Endometrium (tissue), 2 donors: ENCODE measurements at regions not wholly inside any gene's neighbourhood (a gene's known extent, or its start where the extent isn't known, plus 50 kb on each side); places are given as distances from the start of the nearest gene placed in this dataset.
"Not testable (repeated sequence)": the region's sequence is repeated elsewhere in the genome, so short reads cannot be mapped to it uniquely, and the experiment has no call there.

Source experiments
- FAIRE-seq: peaks from 2 replicates; lab custom pipeline; 2012; peaks lifted over from hg19 to GRCh38; lab: Jason Lieb, UNC
- donor health status: control.
- donor health status: control.

GRCh38 chr4:81375745-81376144, 96.0 kb downstream of the RASGEF1B start:
- FAIRE-seq, result no peak

DNA sequence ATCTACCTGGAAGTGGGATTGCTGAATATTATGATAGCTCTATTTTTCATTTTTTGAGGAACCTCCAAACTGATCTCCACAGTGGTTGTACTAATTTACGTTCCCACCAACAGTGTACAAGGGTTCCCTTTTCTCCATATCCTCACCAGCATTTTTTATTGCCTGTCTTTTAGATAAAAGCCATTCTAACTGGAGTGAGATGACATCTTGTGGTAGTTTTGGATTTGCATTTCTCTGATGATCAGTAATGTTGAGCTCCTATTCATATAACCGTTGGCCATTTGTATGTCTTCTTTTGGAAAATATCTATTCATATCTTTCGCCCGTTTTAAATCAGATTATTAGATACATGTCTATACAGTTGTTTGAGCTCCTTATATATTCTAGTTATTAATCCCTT, 101.8 kb downstream of the RASGEF1B start:
- FAIRE-seq, result no peak

GRCh38 chr4:81366779-81367178, 104.9 kb downstream of the RASGEF1B start:
- FAIRE-seq, result no peak

DNA sequence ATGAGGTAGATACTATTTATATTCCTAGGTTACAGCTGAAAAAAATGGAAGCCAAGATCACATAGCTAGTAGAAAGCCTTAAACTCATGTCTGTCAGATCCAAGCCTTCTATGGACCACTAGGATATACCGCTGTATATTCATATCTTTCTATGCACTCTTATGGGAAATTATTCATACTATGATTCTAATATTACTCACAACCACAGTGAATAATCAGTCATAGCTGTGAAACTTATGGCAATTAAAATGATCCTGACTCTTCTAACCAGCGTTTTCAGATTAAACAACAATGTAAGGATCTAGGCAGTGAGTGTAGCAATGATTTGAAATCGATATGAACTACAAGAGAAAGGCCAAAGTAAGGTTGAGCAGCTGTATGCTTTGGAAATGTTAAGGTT, 111.0 kb downstream of the RASGEF1B start:
- FAIRE-seq, result no peak

- no peak for FAIRE-seq
These were observed 112.5 kb downstream of the RASGEF1B start for GRCh38 chr4:81359207-81359606.

- FAIRE-seq, result no peak
These were observed 113.6 kb downstream of the RASGEF1B start for GRCh38 chr4:81358154-81358553.

GRCh38 chr4:81356621-81357020, 115.1 kb downstream of the RASGEF1B start:
- no peak for FAIRE-seq

DNA sequence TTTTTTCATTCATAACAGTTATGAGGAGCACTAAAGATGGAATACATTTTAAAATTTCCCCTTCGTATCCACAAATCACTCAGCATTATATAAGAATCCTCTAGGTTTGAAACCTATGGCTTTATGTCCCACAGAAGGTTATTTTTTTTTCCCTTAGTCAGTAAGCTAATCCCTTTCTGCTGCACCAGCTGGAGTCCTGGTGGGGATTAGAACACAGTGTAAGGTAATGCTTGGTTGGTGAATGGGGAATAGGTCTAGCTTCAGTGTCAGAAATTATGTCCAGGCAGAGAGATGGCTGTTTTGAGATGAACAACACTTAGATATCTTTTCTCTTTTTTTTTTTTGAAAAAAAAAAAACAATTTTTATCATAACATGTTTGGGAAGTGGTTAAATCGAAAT, 116.6 kb downstream of the RASGEF1B start:
- no peak for FAIRE-seq

DNA sequence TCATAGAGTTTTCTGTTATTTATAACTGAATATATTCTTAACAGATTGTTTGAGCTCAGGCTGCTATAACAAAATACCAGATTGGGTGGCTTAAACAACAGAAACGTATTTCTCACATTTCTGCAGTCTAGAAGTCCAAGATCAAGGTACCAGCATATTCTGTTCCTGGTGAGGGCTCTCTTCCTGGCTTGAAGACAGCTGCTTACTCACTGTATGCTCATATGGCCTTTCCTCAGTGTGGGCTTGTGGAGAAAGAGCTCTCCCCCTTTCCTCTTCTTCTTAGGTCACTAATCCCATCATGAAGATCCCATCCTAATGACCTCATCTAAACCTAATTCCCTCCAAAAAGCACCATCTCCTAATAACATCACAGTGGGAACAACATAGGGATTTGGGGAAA, 117.8 kb downstream of the RASGEF1B start:
- no peak for FAIRE-seq

- no peak for FAIRE-seq
These were observed 119.3 kb downstream of the RASGEF1B start for GRCh38 chr4:81352446-81352835.

DNA sequence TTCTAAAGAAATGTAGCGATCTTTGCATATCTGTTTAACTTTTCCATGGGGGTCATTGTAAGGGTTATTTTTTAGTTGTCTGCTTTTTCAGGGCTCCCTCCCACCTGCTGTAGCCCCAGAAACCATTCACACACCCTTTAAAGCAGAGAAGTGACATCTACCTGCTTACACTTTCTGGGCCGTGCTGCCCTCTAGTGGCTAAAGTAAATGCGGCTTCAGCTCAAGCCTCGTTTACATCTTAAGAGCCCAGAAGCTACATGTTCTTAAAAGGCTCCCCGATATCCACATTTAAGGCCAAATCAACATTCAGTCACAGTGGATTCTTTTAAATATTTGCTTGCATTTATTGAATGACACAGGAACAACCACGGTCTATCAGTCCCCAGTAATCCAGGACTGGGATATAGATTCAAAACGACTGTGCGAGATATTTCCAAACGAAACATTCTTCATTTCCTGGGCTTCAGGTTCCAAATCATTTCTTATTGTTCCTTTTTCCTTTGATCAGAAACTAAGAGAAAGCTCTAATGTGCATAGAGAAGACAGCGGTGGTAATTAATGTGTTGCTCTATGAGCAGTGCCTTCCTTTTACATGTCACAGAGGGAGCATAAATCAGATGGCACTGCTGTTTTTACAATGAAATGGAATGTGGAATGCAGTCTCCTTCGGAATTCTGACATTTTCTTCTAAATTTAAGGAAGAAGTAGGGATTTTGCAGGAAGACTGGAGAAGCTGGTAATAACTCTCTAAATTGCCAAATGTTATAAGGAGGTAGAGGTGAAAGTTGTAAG, 119.9 kb downstream of the RASGEF1B start:
- FAIRE-seq, result no peak

GRCh38 chr4:81350040-81350439, 121.7 kb downstream of the RASGEF1B start:
- FAIRE-seq, result no peak

DNA sequence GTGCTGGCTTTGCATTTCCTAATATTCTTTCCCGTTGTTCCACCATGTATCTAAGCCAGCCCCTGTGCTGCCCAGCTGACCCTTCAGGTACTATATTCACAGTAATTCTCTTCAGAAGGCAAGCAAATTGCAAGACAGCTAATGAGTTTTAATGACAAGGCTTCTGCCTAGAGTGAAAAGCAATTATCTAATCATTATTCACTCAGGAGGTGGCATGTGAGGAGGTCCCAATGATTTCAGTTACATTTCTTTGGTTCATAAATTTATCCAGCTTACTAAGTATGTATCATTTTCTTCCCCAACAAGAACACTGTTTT, 123.0 kb downstream of the RASGEF1B start:
- no peak for FAIRE-seq

DNA sequence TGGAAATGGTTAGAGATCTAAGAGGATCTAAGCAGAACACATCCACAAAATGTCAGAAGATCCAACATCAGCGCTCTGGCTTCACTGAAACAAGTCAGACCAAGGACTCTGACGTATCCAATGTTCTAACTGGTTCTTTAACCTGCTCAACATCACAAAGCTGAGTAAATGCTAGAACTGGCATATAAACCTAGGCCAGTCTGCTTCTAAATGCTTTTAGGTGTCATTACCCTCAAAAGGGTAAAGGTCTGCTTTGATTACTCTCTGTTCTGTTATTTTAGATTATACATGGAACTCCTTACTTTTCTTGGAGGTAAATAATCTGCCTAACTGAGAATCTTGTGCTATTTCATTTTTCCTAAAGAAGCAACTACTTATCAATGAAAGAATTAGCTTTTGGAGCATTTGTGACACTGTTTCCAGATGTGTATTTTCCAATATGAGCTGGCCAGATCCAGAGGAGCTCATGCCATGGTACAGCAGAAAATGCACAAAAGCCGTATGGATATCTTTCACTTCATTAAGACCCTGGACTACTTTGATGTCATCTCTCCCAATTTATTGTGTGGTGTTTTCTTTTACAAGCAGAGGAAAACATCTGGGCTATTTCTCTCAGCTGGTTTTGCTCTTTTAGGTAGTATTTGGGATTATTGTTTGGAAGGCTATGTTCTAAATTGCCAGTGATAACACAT, 123.5 kb downstream of the RASGEF1B start:
- no peak for FAIRE-seq

GRCh38 chr4:81346719-81347118, 125.0 kb downstream of the RASGEF1B start:
- no peak for FAIRE-seq

DNA sequence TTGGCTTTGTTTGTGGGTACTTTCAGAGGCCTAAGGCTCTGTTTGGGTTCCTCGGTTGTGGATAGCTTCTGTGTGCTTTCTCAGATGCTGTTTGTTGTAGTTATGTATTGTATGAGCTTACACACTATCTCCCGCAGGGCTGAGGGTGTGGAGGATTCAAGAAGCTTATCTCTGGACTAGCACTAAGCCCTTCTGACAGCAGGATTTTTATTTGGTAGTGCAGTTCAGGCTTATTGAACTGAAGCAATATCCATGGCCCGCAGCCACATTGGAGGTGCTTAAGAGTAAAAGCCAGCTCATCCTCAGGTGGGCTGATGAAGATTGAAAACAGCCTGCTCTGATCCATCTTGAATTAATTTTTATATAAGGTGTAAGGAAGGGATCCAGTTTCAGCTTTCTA, 128.2 kb downstream of the RASGEF1B start:
- no peak for FAIRE-seq

GRCh38 chr4:81343046-81343445, 128.0 kb upstream of the PRKG2 start:
- no peak for FAIRE-seq

- FAIRE-seq, result no peak
These were observed 122.2 kb upstream of the PRKG2 start for GRCh38 chr4:81337211-81337610.

DNA sequence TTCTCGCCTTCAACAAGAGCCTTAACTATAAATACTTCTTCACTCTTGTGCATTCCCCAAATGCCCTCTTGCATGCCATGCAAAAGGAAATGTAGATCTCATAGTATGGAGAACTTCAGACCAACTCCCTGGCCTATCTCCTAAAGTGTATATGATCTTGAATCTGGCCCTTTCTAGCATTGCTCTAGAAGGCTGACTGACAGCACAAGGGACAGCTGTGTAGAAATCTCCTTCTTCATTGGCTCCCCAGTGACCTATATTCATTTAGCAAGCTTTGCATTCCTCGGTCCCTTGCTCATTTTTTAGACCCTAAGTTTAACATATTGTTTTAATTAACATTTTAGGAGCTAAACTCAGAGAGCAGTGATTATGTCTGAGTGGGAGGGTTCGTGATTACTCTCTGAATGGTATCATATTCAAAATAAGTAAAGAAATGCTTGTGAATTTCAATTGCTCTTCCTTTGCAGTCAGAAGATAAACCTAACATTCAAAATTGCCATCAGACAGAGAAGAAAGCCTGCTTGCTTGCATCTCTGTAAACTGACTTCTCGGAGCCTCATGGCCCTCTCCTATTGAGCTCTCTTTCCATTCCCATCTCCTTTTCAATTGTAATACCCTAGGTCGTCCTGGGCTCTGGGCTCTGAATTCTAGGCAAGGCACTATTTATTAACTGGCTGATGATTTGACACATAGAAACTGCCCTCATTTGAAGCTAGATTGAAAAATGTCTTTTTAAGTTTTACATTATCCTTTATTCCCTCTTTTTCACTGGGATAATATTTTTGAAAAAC, 120.3 kb upstream of the PRKG2 start:
- FAIRE-seq, result peak; percentile 93

- FAIRE-seq, result no peak
These were observed 115.0 kb upstream of the PRKG2 start for GRCh38 chr4:81330018-81330417.

DNA sequence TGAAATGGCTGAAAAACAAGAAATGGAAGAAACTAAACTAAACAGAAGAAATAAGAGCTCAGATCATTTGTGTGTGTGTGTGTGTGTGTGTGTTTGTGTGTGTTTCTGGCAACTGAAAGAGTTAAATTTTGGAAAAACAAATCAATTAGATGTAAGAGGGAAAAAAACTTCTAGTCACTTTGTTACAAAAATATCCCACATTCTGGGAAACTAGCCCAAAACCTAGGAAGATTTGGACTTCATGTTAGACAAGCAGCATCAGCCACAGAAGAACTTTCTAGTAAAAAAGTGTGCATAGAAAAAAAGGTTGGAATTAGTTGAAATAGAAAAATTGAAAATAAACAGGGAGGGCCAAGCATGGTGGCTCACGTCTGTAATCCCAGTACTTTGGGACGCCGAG, 111.6 kb upstream of the PRKG2 start:
- FAIRE-seq, result no peak

DNA sequence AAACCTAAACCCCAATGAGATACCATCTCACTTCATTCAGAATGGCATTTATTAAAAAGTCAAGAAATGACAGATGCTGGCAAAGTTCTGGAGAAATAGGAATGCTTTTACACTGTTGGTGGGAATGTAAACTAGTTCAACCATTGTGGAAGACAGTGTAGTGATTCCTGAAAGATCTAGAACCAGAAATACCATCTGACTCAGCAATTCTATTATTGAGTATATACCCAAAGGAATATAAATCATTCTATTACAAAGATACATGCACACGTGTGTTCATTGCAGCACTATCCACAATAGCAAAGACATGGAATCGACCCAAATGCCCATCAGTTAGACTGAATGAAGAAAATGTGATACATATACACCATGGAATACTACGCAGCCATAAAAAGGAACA, 109.6 kb upstream of the PRKG2 start:
- FAIRE-seq, result not testable (repeated sequence)

- FAIRE-seq, result no peak
These were observed 104.6 kb upstream of the PRKG2 start for GRCh38 chr4:81319657-81320056.
